Kidney epithelial cell (primary cell): ENCODE measurements at regions not wholly inside any gene's neighbourhood (a gene's known extent, or its start where the extent isn't known, plus 50 kb on each side); places are given as distances from the start of the nearest gene placed in this dataset.

Experiments
- DNase-seq: peaks from one replicate; pipeline ENCODE4 v3.0.0-alpha.2; 2010; ENCODE audit warnings: low read depth
- H3K27me3 ChIP-seq: 2 replicates; pipeline ENCODE4 v1.6.0; 2011; ENCODE audit warnings: low read length; ENCODE audit not compliant: control insufficient read depth, insufficient read depth
- H3K36me3 ChIP-seq: 2 replicates; pipeline ENCODE4 v1.5.1; 2011; ENCODE audit warnings: low read length; ENCODE audit not compliant: control insufficient read depth, insufficient read depth
- H3K4me3 ChIP-seq: 2 replicates; pipeline ENCODE4 v1.5.1; 2011; ENCODE audit warnings: low read depth, mild to moderate bottlenecking, control low read depth, low read length
- TF ChIP-seq, protein P1 (sequence below): IDR thresholded peaks from 2 replicates; pipeline ENCODE4 v1.5.1; 2011; ENCODE audit warnings: mild to moderate bottlenecking, moderate library complexity, low read length, control low read depth, inconsistent platforms; ENCODE audit not compliant: insufficient read depth, poor library complexity, severe bottlenecking

DNA sequence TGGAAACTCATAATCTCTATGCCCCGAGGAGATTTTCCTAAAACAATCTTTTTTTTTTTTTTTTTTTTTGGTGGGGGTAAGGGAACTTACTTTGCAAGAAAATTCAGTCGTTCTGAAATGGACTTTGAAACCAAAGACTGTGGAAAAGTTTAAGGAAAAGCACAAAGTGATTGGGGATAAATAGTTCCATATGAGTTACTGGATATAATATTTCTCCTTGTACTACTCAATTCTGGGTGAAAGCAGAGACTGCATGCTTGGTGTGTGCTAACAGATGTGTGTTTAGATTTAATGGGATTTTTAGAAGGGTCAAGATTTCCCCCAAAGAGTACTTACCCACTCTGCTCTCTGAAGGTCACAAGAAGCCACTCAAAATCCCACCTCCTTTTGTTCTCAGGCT, 204.9 kb upstream of the USP24 start:
- Histone ChIP-seq H3K27me3 (no peaks in the 10 kb centered on the region), H3K36me3 (no peaks in the 10 kb centered on the region), H3K4me3 (no peak overlapping the region)
- TF ChIP-seq, protein P1, sequence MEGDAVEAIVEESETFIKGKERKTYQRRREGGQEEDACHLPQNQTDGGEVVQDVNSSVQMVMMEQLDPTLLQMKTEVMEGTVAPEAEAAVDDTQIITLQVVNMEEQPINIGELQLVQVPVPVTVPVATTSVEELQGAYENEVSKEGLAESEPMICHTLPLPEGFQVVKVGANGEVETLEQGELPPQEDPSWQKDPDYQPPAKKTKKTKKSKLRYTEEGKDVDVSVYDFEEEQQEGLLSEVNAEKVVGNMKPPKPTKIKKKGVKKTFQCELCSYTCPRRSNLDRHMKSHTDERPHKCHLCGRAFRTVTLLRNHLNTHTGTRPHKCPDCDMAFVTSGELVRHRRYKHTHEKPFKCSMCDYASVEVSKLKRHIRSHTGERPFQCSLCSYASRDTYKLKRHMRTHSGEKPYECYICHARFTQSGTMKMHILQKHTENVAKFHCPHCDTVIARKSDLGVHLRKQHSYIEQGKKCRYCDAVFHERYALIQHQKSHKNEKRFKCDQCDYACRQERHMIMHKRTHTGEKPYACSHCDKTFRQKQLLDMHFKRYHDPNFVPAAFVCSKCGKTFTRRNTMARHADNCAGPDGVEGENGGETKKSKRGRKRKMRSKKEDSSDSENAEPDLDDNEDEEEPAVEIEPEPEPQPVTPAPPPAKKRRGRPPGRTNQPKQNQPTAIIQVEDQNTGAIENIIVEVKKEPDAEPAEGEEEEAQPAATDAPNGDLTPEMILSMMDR: no peak
- no peak for DNase-seq

DNA sequence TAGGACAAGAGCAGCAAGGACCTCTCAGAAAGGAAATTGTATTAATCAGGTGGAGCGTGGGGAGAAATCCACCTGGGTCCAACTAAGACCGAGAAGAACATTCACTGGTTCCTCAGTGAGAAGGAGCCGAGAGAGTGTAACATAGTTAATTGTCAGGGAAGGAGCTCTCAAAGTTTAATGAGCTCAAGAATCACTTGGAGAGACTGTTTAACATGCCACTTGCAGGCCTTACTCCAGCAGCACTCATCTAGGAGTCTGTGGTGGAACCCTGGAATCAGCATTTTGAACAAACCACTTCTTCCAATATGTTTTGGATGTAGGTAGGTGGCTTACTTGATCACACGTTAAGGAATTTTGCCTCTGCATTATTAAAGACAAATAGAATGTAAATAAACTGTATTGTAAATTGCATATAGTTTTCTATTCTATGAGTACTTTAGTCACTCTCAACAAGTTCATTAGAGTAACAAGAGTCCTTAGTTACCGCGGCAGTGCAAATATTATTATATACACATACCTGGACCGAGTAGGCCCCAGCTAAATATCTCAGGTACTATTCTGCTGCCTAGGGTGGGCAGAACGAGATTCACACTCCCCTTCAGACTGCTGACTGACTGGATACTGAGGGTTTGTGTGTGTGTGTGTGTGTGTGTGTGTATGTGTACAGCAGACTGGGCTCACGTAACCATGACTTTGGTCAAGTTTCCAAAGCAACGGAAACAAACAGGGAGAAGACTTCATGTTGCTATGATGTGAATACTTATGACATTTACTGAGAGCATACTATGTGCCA, 203.2 kb upstream of the USP24 start:
- TF ChIP-seq, protein P1: no peak
- H3K36me3 ChIP-seq: no peaks in the 10 kb centered on the region
- H3K4me3 ChIP-seq: no peak overlapping the region
- no peaks in the 10 kb centered on the region for H3K27me3 ChIP-seq
- DNase-seq: no peak

DNA sequence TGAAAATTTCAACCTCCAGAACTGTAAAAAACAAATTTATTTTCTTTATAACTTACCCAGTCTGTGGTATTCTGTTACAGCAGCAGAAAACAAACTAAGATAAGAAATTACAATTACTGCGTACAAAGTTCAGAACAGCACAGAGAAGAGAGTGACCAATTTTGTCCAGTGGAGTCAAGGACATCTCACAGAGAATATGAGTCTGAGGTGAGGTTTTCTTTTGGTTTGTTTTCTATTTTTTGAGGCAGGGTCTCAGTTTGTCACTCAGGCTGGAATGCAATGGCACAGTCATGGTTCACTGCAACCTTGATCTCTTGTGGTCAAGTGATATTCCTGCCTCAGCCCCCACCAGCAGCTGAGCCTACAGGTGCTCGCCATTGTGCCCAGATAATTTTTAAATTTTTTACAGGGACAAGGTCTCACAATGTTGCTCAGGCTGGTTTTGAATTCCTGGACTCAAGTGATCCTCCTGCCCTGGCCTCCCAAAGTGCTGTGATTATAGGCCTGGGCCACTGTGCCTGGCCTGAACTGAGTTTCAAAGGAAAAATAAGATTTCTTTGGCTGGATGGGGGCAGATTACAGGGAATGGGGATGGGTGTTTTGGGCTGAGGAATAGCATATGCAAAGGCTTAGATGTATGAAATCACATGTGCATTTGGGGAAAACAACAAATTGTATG, 201.1 kb upstream of the USP24 start:
- no peaks in the 10 kb centered on the region for H3K36me3 ChIP-seq
- no peak for DNase-seq
- TF ChIP-seq, protein P1: no peak
- H3K4me3 ChIP-seq: no peak overlapping the region
- no peaks in the 10 kb centered on the region for H3K27me3 ChIP-seq

DNA sequence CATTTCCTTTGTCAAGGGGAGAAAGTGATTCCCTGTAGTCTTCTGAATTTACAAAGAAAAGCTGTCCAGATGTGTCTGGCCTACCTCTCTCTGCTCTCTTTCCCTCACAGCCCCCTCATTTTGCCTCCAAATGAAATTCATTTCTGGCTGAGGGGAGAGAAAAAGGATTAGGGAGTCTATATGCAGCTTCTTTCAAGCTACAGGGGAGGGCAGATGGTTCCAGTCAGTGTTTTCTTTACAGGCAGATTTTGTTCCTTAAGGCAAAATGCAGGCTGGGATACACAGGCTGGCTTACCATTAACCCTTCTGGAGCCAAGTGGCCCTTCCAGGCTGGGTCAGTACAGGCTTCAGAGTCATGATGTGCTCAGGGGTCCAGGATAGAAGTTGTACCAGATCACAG, 198.1 kb upstream of the USP24 start:
- DNase-seq: no peak
- TF ChIP-seq, protein P1: no peak

GRCh38 chr1:55412060-55412459, 196.9 kb upstream of the USP24 start:
- Histone ChIP-seq H3K27me3 (no peaks in the 10 kb centered on the region), H3K4me3 (no peak overlapping the region), H3K36me3 (no peaks in the 10 kb centered on the region)
- TF ChIP-seq, protein P1: no peak
- no peak for DNase-seq

More for the DNA sequence above, 198.1 kb upstream of the USP24 start:
- no peaks in the 10 kb centered on the region for H3K27me3 ChIP-seq
- H3K4me3 ChIP-seq: no peak overlapping the region
- H3K36me3 ChIP-seq: no peaks in the 10 kb centered on the region
